ENCODE measurements at regions not wholly inside any gene's neighbourhood (a gene's known extent, or its start where the extent isn't known, plus 50 kb on each side); places are given as distances from the start of the nearest gene placed in this dataset.

DNA sequence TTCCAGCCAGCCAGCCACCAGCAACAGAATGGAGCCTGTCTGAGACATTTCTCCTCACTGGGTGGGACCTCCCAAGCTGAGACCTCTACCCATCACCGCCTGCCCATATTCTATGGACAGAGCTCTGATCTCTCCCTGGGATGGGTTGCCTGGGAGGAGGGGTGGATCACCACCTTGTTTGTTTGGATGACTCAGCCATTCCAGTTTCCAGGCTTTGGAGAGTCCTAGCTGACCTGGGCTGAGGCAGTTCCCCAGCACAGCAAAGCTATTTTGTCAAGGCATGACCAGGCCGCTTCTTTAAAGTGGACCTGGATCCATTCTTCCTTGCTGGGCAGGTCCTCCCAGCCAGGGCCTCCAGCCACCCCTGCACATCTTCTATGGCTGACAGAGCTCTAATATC lies 982.3 kb downstream of the DNAJB9 start:
- TF ChIP-seq, protein P1, sequence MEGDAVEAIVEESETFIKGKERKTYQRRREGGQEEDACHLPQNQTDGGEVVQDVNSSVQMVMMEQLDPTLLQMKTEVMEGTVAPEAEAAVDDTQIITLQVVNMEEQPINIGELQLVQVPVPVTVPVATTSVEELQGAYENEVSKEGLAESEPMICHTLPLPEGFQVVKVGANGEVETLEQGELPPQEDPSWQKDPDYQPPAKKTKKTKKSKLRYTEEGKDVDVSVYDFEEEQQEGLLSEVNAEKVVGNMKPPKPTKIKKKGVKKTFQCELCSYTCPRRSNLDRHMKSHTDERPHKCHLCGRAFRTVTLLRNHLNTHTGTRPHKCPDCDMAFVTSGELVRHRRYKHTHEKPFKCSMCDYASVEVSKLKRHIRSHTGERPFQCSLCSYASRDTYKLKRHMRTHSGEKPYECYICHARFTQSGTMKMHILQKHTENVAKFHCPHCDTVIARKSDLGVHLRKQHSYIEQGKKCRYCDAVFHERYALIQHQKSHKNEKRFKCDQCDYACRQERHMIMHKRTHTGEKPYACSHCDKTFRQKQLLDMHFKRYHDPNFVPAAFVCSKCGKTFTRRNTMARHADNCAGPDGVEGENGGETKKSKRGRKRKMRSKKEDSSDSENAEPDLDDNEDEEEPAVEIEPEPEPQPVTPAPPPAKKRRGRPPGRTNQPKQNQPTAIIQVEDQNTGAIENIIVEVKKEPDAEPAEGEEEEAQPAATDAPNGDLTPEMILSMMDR (IDR thresholded peaks at IDR 0.05), result no peak
- TF ChIP-seq POLR2A (IDR thresholded peaks at IDR 0.05) (no peak), EP300 (IDR thresholded peaks at IDR 0.05) (no peak)
